Karpas-422 (cell line): ENCODE measurements at regions not wholly inside any gene's neighbourhood (a gene's known extent, or its start where the extent isn't known, plus 50 kb on each side); places are given as distances from the start of the nearest gene placed in this dataset.
A peak's percentile ranks its signal among the peaks of the same experiment; 100 is the strongest.
"Not testable (repeated sequence)": the region's sequence is repeated elsewhere in the genome, so short reads cannot be mapped to it uniquely, and the experiment has no call there.

Experiments used
- DNase-seq: peaks from one replicate; pipeline ENCODE4 v3.0.0-alpha.2; 2015
- H2AFZ ChIP-seq: fragments of 200-600 bp; sonication (generic); 2 replicates; pipeline ENCODE4 v1.6.1; 2014; ENCODE audit warnings: antibody characterized with exemption, low read length, mixed read lengths
- H3K27ac ChIP-seq: fragments of 200-600 bp; sonication (generic); 2 replicates; pipeline ENCODE4 v1.5.1; 2014; ENCODE audit warnings: mild to moderate bottlenecking, low read length, moderate library complexity
- H3K27me3 ChIP-seq: fragments of 200-600 bp; sonication (generic); 2 replicates; pipeline ENCODE4 v1.6.1; 2014; ENCODE audit warnings: low read length, mixed read lengths
- H3K36me3 ChIP-seq: fragments of 200-600 bp; sonication (generic); 2 replicates; pipeline ENCODE4 v1.6.1; 2014; ENCODE audit warnings: low read length, mixed read lengths; ENCODE audit not compliant: insufficient read depth
- H3K4me1 ChIP-seq: fragments of 200-600 bp; sonication (generic); 2 replicates; pipeline ENCODE4 v1.6.1; 2014; ENCODE audit warnings: mild to moderate bottlenecking, low read length, mixed read lengths
- H3K4me2 ChIP-seq: fragments of 200-600 bp; sonication (generic); 2 replicates; pipeline ENCODE4 v1.6.1; 2014; ENCODE audit warnings: low read length, low read depth, mild to moderate bottlenecking; ENCODE audit not compliant: poor library complexity, severe bottlenecking
- H3K4me3 ChIP-seq: fragments of 200-600 bp; sonication (generic); 2 replicates; pipeline ENCODE4 v1.5.1; 2014; ENCODE audit warnings: mild to moderate bottlenecking, antibody characterized with exemption, low read length, mixed read lengths
- H3K79me2 ChIP-seq: fragments of 200-600 bp; sonication (generic); 2 replicates; pipeline ENCODE4 v1.6.1; 2014; ENCODE audit warnings: mild to moderate bottlenecking, low read length, mixed read lengths
- H3K9ac ChIP-seq: fragments of 200-600 bp; sonication (generic); 2 replicates; pipeline ENCODE4 v1.6.0; 2014; ENCODE audit warnings: low read length
- H3K9me2 ChIP-seq: fragments of 200-600 bp; sonication (generic), shearing (Covaris generic); replicated peaks from 2 replicates; pipeline ENCODE4 v1.6.0; 2014; ENCODE audit warnings: mild to moderate bottlenecking, low read length, moderate library complexity; ENCODE audit not compliant: insufficient read depth
- H3K9me3 ChIP-seq: fragments of 300-700, 200-600 bp; sonication (generic); 2 replicates; pipeline ENCODE4 v1.6.1; 2014; ENCODE audit warnings: low read length, mixed read lengths
- H4K20me1 ChIP-seq: fragments of 200-600 bp; sonication (generic); 2 replicates; pipeline ENCODE4 v1.6.1; 2014; ENCODE audit warnings: mild to moderate bottlenecking, antibody characterized with exemption, low read length, low read depth; ENCODE audit not compliant: insufficient read depth

GRCh38 chr10:46645110-46645509, 66.2 kb downstream of the SYT15 start:
- not testable (repeated sequence) for H3K79me2 ChIP-seq, H3K9me2 ChIP-seq, H3K4me2 ChIP-seq, H3K36me3 ChIP-seq, H2AFZ ChIP-seq, H3K27ac ChIP-seq, H3K4me1 ChIP-seq, H3K27me3 ChIP-seq, DNase-seq, H4K20me1 ChIP-seq, H3K9ac ChIP-seq, H3K4me3 ChIP-seq, H3K9me3 ChIP-seq

GRCh38 chr10:46646132-46646531, 67.2 kb downstream of the SYT15 start:
- H3K9ac ChIP-seq, H2AFZ ChIP-seq, H3K79me2 ChIP-seq: not testable (repeated sequence)

GRCh38 chr10:46650967-46651366, 72.0 kb downstream of the SYT15 start:
- not testable (repeated sequence) for DNase-seq, H3K27me3 ChIP-seq, H3K4me3 ChIP-seq, H3K4me2 ChIP-seq, H2AFZ ChIP-seq, H3K4me1 ChIP-seq, H3K9me3 ChIP-seq, H3K36me3 ChIP-seq, H3K9me2 ChIP-seq, H3K27ac ChIP-seq, H3K79me2 ChIP-seq, H4K20me1 ChIP-seq, H3K9ac ChIP-seq

More at GRCh38 chr10:46646132-46646531, 67.2 kb downstream of the SYT15 start:
- not testable (repeated sequence) for H3K27me3 ChIP-seq, H4K20me1 ChIP-seq, DNase-seq, H3K9me3 ChIP-seq, H3K27ac ChIP-seq, H3K36me3 ChIP-seq, H3K4me3 ChIP-seq, H3K9me2 ChIP-seq, H3K4me1 ChIP-seq, H3K4me2 ChIP-seq

GRCh38 chr10:46657437-46657836, 78.5 kb downstream of the SYT15 start:
- not testable (repeated sequence) for DNase-seq

GRCh38 chr10:46660027-46660834, 81.3 kb downstream of the SYT15 start:
- H3K27ac ChIP-seq, H3K4me3 ChIP-seq, H3K79me2 ChIP-seq, DNase-seq, H2AFZ ChIP-seq, H4K20me1 ChIP-seq, H3K9me2 ChIP-seq, H3K4me2 ChIP-seq, H3K9me3 ChIP-seq, H3K4me1 ChIP-seq, H3K9ac ChIP-seq, H3K36me3 ChIP-seq, H3K27me3 ChIP-seq: not testable (repeated sequence)

More at GRCh38 chr10:46657437-46657836, 78.5 kb downstream of the SYT15 start:
- not testable (repeated sequence) for H3K4me1 ChIP-seq, H3K4me3 ChIP-seq, H3K9me3 ChIP-seq, H2AFZ ChIP-seq, H3K9ac ChIP-seq, H3K9me2 ChIP-seq, H3K79me2 ChIP-seq, H4K20me1 ChIP-seq, H3K4me2 ChIP-seq, H3K36me3 ChIP-seq, H3K27me3 ChIP-seq, H3K27ac ChIP-seq

GRCh38 chr10:46660835-46661164, 81.9 kb downstream of the SYT15 start:
- H3K9me2 ChIP-seq, H3K27me3 ChIP-seq, H2AFZ ChIP-seq, H3K4me2 ChIP-seq, H3K4me1 ChIP-seq, H4K20me1 ChIP-seq, H3K9me3 ChIP-seq, H3K9ac ChIP-seq, H3K27ac ChIP-seq, H3K4me3 ChIP-seq, H3K79me2 ChIP-seq, DNase-seq, H3K36me3 ChIP-seq: not testable (repeated sequence)

- H3K27me3 ChIP-seq, H3K36me3 ChIP-seq, H3K4me3 ChIP-seq, H2AFZ ChIP-seq, H3K4me1 ChIP-seq, H4K20me1 ChIP-seq, H3K79me2 ChIP-seq, H3K9me2 ChIP-seq, H3K4me2 ChIP-seq, H3K9ac ChIP-seq, H3K9me3 ChIP-seq, DNase-seq, H3K27ac ChIP-seq: not testable (repeated sequence)
Measured at GRCh38 chr10:46665536-46665935, 86.6 kb downstream of the SYT15 start.

- H3K27me3 ChIP-seq, H2AFZ ChIP-seq, H3K4me2 ChIP-seq, H3K36me3 ChIP-seq, H3K9ac ChIP-seq, H4K20me1 ChIP-seq, H3K79me2 ChIP-seq, H3K9me3 ChIP-seq, H3K4me1 ChIP-seq, H3K27ac ChIP-seq, H3K9me2 ChIP-seq, H3K4me3 ChIP-seq: not testable (repeated sequence)
- DNase-seq = peak; percentile 22
Measured at GRCh38 chr10:46668357-46668997, 89.5 kb downstream of the SYT15 start.
